DMS79 treated with DMSO at 0.1 percent for 48 hours (cell line): ENCODE measurements at regions not wholly inside any gene's neighbourhood (a gene's known extent, or its start where the extent isn't known, plus 50 kb on each side); places are given as distances from the start of the nearest gene placed in this dataset.

ENCODE experiments used
- DNase-seq: peaks from one replicate; lab custom pipeline; 2025; lab: John Stamatoyannopoulos, UW

GRCh38 chr2:236955521-236956030, 130.1 kb upstream of the COPS8 start:
- no peak for DNase-seq

GRCh38 chr2:236956031-236956618, 129.6 kb upstream of the COPS8 start:
- DNase-seq, result no peak

GRCh38 chr2:236956641-236957040, 129.0 kb upstream of the COPS8 start:
- no peak for DNase-seq

GRCh38 chr2:236959036-236959435, 126.7 kb upstream of the COPS8 start:
- DNase-seq, result no peak

GRCh38 chr2:236959876-236960275, 125.8 kb upstream of the COPS8 start:
- DNase-seq, result no peak

- DNase-seq, result no peak
Measured at GRCh38 chr2:236960531-236960930, 125.2 kb upstream of the COPS8 start.

- DNase-seq, result no peak
Measured at GRCh38 chr2:236962816-236963215, 122.9 kb upstream of the COPS8 start.

- no peak for DNase-seq
Measured at GRCh38 chr2:236963631-236964182, 122.0 kb upstream of the COPS8 start.

- no peak for DNase-seq
Measured at GRCh38 chr2:236964291-236964690, 121.4 kb upstream of the COPS8 start.

GRCh38 chr2:236965021-236965840, 120.5 kb upstream of the COPS8 start:
- no peak for DNase-seq

GRCh38 chr2:236965841-236966096, 119.9 kb upstream of the COPS8 start:
- no peak for DNase-seq

GRCh38 chr2:236967499-236967783, 118.2 kb upstream of the COPS8 start:
- no peak for DNase-seq

GRCh38 chr2:236968101-236968879, 117.4 kb upstream of the COPS8 start:
- no peak for DNase-seq

GRCh38 chr2:236968880-236969534, 116.7 kb upstream of the COPS8 start:
- DNase-seq, result no peak

- no peak for DNase-seq
Measured at GRCh38 chr2:236969767-236970655, 115.7 kb upstream of the COPS8 start.

GRCh38 chr2:236970656-236971010, 115.1 kb upstream of the COPS8 start:
- DNase-seq, result no peak

GRCh38 chr2:236971131-236971821, 114.4 kb upstream of the COPS8 start:
- DNase-seq, result peak; percentile 57

GRCh38 chr2:236971919-236972381, 113.7 kb upstream of the COPS8 start:
- no peak for DNase-seq

- peak; percentile 95 for DNase-seq
Measured at GRCh38 chr2:236972491-236973342, 113.0 kb upstream of the COPS8 start.
